ENCODE measurements at regions not wholly inside any gene's neighbourhood (a gene's known extent, or its start where the extent isn't known, plus 50 kb on each side); places are given as distances from the start of the nearest gene placed in this dataset.
"Not testable (repeated sequence)": the region's sequence is repeated elsewhere in the genome, so short reads cannot be mapped to it uniquely, and the experiment has no call there.

- TF ChIP-seq POLR2A, CTCF (IDR thresholded peaks at IDR 0.05): not testable (repeated sequence)
Measured at GRCh38 chr2:111346018-111346930, 225.6 kb downstream of the BCL2L11 start.
